ENCODE measurements at regions not wholly inside any gene's neighbourhood (a gene's known extent, or its start where the extent isn't known, plus 50 kb on each side); places are given as distances from the start of the nearest gene placed in this dataset.

DNA sequence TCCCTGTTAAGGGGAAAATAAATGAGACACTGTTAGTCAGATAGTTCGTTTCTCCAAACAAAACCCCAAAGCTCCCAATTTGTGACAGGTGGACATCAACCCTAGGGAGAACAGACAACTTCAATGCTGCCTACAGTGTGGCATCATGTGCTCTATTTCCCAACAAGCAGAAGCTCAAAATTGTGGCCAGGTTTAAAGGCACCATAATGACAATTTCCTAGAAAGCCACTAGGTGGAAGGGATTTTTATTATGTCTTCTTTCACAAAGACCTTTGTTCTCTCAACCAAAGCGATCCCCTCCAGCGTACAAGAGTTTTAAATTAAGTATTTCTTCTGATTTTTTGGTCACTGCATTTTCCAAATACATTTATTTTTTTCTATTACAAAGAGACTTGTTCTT, 88.0 kb upstream of the MBIP start:
- H3K27me3 ChIP-seq (ENCODE audit: insufficient read depth, low read length), result no peaks in the 10 kb centered on the region
- H3K9me3 ChIP-seq (ENCODE audit: insufficient read depth, low read depth, low read length), result no peaks in the 10 kb centered on the region; the same call in 1 of the 2 replicates
- no peak overlapping the region for H3K4me3 ChIP-seq (ENCODE audit: low read length)
- H3K4me1 ChIP-seq (ENCODE audit: insufficient read depth, low read length), result no peaks in the 10 kb centered on the region
- H3K9ac ChIP-seq (ENCODE audit: low read depth, low read length), result no peak overlapping the region
- no peaks in the 10 kb centered on the region for H3K36me3 ChIP-seq (ENCODE audit: insufficient read depth, low read depth, low read length)
- H3K27ac ChIP-seq (ENCODE audit: low read length), result no peak overlapping the region

DNA sequence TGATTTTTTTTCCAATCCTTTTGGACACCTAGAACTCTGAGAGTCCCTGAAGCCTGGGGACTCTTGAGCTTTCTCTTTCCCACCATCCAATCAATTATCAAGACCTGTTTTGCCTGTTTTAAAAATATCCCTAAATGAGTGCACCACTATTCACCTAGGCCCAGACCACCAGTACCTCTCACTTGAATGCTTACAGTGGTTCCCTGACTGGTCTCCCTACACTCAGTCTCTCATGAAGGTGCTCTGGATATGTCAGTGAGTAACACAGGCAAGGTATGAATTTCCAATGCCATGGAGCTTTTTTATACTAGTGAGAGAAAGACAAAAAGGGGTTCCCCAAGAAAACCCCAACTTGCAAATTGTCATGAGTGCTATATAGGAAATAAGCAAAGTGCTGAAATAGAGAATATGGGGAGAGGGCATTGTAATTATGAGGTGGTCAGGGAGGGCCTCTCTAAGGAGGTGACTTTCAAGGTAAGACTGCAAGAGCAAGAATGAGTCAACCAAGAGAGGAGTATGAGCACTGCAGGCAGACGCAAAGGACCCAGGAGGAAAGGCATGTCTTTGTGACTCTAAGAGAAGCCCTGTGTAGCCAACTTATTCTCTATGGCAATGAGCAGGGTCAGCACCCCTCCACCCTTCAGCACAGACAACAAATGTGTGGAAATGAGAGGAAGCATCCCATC, 85.3 kb upstream of the MBIP start:
- H3K9ac ChIP-seq (ENCODE audit: low read depth, low read length), result no peak overlapping the region
- H3K27me3 ChIP-seq (ENCODE audit: insufficient read depth, low read length), result 0 out of 2 replicates have a peak, but pooled peaks cover 7% of the 10 kb centered on the region
- H3K36me3 ChIP-seq (ENCODE audit: insufficient read depth, low read depth, low read length), result no peaks in the 10 kb centered on the region
- no peak overlapping the region for H3K4me3 ChIP-seq (ENCODE audit: low read length)
- H3K4me1 ChIP-seq (ENCODE audit: insufficient read depth, low read length), result no peaks in the 10 kb centered on the region
- no peak overlapping the region for H3K27ac ChIP-seq (ENCODE audit: low read length)
- no peaks in the 10 kb centered on the region for H3K9me3 ChIP-seq (ENCODE audit: insufficient read depth, low read depth, low read length)

DNA sequence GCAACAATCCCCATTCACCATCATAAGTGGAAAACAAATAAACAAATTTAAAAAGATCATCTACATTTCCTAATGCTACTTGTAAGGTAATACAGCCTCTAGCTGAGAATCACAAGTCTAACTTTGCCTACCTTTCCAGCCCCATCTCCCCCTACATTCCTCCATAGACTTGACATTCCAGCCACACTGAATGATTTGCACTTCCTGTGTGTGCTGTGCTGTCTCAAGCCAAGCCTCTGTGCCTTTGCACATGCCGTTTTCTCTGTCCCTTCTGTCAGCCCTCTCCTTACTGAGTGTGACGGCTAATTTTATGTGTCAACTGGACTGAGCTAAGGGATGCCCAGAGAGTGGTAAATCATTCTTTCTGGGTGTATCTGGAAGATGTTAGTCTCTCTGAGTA, 82.4 kb upstream of the MBIP start:
- Histone ChIP-seq H3K36me3 (ENCODE audit: insufficient read depth, low read depth, low read length) (no peaks in the 10 kb centered on the region), H3K27ac (ENCODE audit: low read length) (no peak overlapping the region), H3K9ac (ENCODE audit: low read depth, low read length) (no peak overlapping the region), H3K27me3 (ENCODE audit: insufficient read depth, low read length) (0 out of 2 replicates have a peak, but pooled peaks cover 7% of the 10 kb centered on the region), H3K4me1 (ENCODE audit: insufficient read depth, low read length) (no peaks in the 10 kb centered on the region), H3K4me3 (ENCODE audit: low read length) (no peak overlapping the region), H3K9me3 (ENCODE audit: insufficient read depth, low read depth, low read length) (no peaks in the 10 kb centered on the region)

DNA sequence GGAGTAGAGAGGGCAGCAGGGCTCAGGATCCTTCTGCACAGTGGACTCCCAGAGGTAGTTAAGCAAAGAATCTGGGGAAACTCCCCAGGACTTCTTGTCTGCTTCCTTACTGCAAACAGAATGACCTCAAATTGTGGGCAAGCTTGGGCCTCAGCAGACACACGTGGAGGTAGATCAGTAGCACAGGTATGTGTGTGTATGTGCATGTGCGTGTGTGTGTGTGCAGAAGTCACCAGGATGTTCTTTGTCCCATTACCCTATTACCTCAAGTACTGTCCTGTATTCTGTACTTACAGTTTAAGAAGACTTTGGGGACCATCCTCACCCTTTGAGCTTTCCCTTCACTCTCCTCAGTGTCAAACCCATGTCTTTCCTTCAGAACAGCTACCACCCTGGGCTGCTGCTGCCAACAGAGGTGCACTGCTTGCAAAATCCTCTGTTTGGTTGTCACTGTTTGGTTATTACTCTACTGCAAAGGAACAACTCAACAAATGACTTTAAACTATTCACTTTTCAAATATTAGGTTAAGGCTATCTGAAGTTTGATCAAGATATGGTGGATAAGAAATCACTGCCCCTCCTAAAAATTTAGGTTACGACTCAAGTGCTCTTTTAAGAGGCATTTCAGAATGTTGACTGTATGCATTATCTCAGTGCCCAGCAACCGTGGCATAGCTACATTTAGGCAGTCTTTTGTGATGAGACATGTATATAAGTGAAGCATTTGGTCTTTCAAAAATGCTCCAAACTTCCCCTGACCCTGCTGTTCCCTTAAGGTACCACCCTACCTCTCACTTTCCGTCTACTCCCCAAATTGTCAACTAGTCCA, 78.2 kb upstream of the MBIP start:
- Histone ChIP-seq H3K27me3 (ENCODE audit: insufficient read depth, low read length) (0 out of 2 replicates have a peak, but pooled peaks cover 10% of the 10 kb centered on the region), H3K9me3 (ENCODE audit: insufficient read depth, low read depth, low read length) (0 out of 2 replicates have a peak, but pooled peaks cover 3% of the 10 kb centered on the region), H3K4me1 (ENCODE audit: insufficient read depth, low read length) (no peaks in the 10 kb centered on the region), H3K9ac (ENCODE audit: low read depth, low read length) (no peak overlapping the region), H3K4me3 (ENCODE audit: low read length) (no peak overlapping the region), H3K27ac (ENCODE audit: low read length) (no peak overlapping the region), H3K36me3 (ENCODE audit: insufficient read depth, low read depth, low read length) (no peaks in the 10 kb centered on the region)

DNA sequence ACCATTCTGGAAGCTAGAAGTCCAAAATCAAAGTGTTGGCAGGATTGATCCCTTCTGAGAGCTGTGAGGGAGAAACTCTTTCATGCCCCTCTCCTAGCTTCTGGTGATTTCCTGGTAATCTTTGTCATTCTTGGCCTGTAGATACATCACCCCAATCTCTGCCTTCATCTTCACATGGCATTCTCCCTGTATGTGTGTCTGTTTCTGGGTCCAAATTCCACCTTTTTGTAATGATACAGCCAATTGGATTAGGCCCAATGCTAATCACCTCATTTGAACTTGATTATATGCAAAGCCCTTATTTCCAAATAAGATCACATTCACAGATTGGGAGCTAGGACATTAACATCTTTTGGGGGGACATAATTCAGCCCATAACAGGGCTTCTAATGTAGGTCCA, 76.9 kb upstream of the MBIP start:
- Histone ChIP-seq H3K4me1 (ENCODE audit: insufficient read depth, low read length) (no peaks in the 10 kb centered on the region), H3K27ac (ENCODE audit: low read length) (no peak overlapping the region), H3K27me3 (ENCODE audit: insufficient read depth, low read length) (0 out of 2 replicates have a peak, but pooled peaks cover 10% of the 10 kb centered on the region), H3K36me3 (ENCODE audit: insufficient read depth, low read depth, low read length) (no peaks in the 10 kb centered on the region), H3K4me3 (ENCODE audit: low read length) (no peak overlapping the region), H3K9me3 (ENCODE audit: insufficient read depth, low read depth, low read length) (0 out of 2 replicates have a peak, but pooled peaks cover 3% of the 10 kb centered on the region), H3K9ac (ENCODE audit: low read depth, low read length) (no peak overlapping the region)

DNA sequence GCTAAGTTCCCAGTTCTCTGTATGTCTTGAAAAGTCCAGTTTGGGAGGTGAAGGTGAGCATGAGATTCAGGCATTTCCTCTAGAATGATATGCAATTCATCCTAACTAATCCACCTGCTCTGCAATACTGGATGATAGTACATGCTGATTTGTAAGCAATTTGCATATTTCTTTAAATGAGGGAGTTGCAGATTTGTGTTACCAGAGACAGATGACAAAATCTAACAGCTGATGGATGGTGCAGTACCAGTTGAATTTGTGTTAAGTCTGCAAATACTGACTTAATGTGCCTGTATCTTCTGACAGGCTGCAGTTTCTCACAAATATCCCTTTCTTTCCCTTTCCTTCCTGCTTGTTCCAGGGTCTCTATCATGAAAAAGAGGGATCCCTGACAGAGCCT, 76.4 kb upstream of the MBIP start:
- no peaks in the 10 kb centered on the region for H3K4me1 ChIP-seq (ENCODE audit: insufficient read depth, low read length)

DNA sequence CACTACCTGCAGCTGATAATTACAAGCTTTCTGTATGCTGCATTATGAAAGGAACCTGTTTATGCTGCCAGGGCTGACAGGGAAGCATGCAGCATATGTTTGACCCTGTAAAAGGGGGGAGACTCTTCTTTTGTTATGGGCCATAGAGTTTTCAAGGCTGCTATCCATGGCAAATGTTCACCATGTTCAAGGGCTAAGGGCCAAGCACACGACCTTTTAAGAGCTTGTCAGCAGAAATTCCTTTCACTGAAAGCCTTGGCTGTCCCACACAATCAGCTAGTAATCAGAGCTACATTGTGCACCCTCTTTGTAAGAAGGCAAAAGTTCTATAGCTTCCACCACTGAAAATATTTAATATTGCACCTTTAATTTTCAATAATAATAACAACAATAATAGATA, 74.2 kb upstream of the MBIP start:
- Histone ChIP-seq H3K9ac (ENCODE audit: low read depth, low read length) (no peak overlapping the region), H3K9me3 (ENCODE audit: insufficient read depth, low read depth, low read length) (0 out of 2 replicates have a peak, but pooled peaks cover 3% of the 10 kb centered on the region), H3K27me3 (ENCODE audit: insufficient read depth, low read length) (0 out of 2 replicates have a peak, but pooled peaks cover 3% of the 10 kb centered on the region), H3K36me3 (ENCODE audit: insufficient read depth, low read depth, low read length) (no peaks in the 10 kb centered on the region), H3K4me3 (ENCODE audit: low read length) (no peak overlapping the region), H3K27ac (ENCODE audit: low read length) (no peak overlapping the region), H3K4me1 (ENCODE audit: insufficient read depth, low read length) (no peaks in the 10 kb centered on the region)

More for the DNA sequence above, 76.4 kb upstream of the MBIP start:
- Histone ChIP-seq H3K9me3 (ENCODE audit: insufficient read depth, low read depth, low read length) (0 out of 2 replicates have a peak, but pooled peaks cover 3% of the 10 kb centered on the region), H3K27me3 (ENCODE audit: insufficient read depth, low read length) (0 out of 2 replicates have a peak, but pooled peaks cover 9% of the 10 kb centered on the region), H3K36me3 (ENCODE audit: insufficient read depth, low read depth, low read length) (no peaks in the 10 kb centered on the region), H3K9ac (ENCODE audit: low read depth, low read length) (no peak overlapping the region), H3K27ac (ENCODE audit: low read length) (no peak overlapping the region), H3K4me3 (ENCODE audit: low read length) (no peak overlapping the region)

DNA sequence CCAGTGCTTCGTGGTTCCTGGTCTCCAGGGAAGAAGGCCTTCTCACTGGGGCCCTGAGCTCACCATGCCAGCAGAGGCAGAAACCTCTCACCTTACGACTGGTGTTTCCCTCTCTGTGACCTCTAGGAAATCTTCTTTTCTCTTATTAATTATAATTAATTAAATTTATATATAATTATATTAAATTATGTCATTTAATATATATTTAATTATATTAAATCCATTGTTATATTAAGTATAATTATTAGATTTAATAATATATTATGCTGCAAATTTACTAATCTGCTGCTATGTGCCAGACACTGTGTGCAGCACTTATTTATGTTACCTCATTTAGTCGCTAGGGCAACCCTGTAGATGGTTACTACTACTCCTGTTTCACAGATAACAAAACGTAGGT, 70.3 kb upstream of the MBIP start:
- H3K36me3 ChIP-seq (ENCODE audit: insufficient read depth, low read depth, low read length), result no peaks in the 10 kb centered on the region
- H3K4me1 ChIP-seq (ENCODE audit: insufficient read depth, low read length), result no peaks in the 10 kb centered on the region
- no peaks in the 10 kb centered on the region for H3K27me3 ChIP-seq (ENCODE audit: insufficient read depth, low read length)
- no peak overlapping the region for H3K27ac ChIP-seq (ENCODE audit: low read length)
- no peak overlapping the region for H3K9ac ChIP-seq (ENCODE audit: low read depth, low read length)
- H3K9me3 ChIP-seq (ENCODE audit: insufficient read depth, low read depth, low read length), result no peaks in the 10 kb centered on the region
- H3K4me3 ChIP-seq (ENCODE audit: low read length), result no peak overlapping the region

DNA sequence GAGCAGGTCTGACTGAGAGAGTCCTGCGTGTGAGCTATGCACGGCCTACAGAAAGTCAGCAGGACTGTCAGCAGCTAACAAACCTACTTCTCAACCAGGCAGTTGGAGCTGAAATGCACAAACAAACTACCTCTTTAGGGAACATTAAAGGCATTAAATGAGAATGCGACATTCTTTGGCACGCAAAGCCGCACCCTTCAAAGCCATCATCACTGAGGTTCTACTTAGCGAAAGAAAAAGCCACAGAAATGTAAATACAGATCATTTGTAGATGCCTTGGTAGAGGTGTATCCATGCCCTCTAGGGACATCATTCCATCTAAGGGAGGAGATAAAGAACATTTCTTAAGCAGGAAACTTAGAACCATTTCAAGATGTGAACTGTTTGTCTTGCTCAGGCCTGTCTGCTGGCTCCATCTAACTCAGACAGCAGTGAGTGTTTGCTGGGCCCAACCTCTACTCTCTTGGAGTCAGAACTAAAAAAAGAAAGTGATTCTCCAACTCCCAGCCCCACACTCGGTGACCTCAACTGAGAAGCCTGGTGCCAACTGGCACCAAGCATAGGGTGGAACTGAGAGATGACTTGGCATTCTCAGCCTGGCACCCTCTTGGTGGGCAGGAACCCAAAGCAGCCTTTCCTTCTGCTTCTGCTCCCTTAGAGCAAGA, 63.5 kb upstream of the MBIP start:
- H3K9ac ChIP-seq (ENCODE audit: low read depth, low read length), result no peak overlapping the region
- no peak overlapping the region for H3K4me3 ChIP-seq (ENCODE audit: low read length)
- H3K36me3 ChIP-seq (ENCODE audit: insufficient read depth, low read depth, low read length), result no peaks in the 10 kb centered on the region
- no peaks in the 10 kb centered on the region for H3K4me1 ChIP-seq (ENCODE audit: insufficient read depth, low read length)
- H3K27me3 ChIP-seq (ENCODE audit: insufficient read depth, low read length), result no peaks in the 10 kb centered on the region
- H3K27ac ChIP-seq (ENCODE audit: low read length), result no peak overlapping the region
- no peaks in the 10 kb centered on the region for H3K9me3 ChIP-seq (ENCODE audit: insufficient read depth, low read depth, low read length)

DNA sequence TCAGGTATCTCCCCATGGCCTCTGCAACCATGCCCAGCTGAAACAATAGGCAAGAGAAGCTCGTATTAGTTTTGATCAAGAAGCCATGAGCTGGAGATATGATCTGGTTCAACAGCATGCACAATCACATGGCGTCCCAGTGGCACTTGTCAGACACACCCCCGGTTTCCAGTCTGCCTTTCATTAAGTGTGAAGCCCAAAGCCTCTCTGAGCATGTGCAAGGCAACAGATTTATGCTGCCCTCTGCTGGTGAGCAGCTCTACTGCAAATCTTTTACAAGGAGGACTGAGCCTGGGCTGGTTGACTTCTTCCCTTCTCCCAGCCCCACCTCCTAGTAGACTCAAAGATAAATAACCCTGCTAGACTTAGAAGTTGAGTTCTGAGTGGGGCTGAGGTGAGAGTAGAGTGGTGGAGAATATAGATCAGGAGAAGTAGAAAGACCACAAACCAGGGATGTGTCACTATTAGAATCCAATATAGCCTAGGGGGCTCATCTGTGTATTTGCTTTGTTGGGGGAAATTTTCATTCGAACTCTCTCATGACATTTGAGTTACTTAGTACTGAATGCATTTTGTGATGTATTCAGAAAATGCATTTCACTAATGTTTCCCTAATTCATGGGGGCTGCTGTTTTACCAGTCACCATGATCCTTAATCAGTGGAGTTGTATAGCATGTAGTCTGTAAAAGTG, 53.7 kb upstream of the MBIP start:
- no peaks in the 10 kb centered on the region for H3K9me3 ChIP-seq (ENCODE audit: insufficient read depth, low read depth, low read length)
- H3K4me1 ChIP-seq (ENCODE audit: insufficient read depth, low read length), result no peaks in the 10 kb centered on the region
- no peaks in the 10 kb centered on the region for H3K36me3 ChIP-seq (ENCODE audit: insufficient read depth, low read depth, low read length)
- no peak overlapping the region for H3K4me3 ChIP-seq (ENCODE audit: low read length)
- peaks cover 7% of the 10 kb centered on the region for H3K27me3 ChIP-seq (ENCODE audit: insufficient read depth, low read length)
- H3K27ac ChIP-seq (ENCODE audit: low read length), result no peak overlapping the region
- no peak overlapping the region for H3K9ac ChIP-seq (ENCODE audit: low read depth, low read length)
